PC-9 (cell line): ENCODE measurements at regions not wholly inside any gene's neighbourhood (a gene's known extent, or its start where the extent isn't known, plus 50 kb on each side); places are given as distances from the start of the nearest gene placed in this dataset.

Source experiments
- BruUV-seq: library from RNA; stranded (reverse); fragments of 400-500 nt; replicated peaks from 2 replicates; lab custom pipeline; 2021; lab: Mats Ljungman, UMichigan
- CTCF ChIA-PET: fragments of 300-600 bp; sonication (Branson Sonifier 250); formaldehyde crosslinking; loops from one replicate; lab custom pipeline; 2022; ENCODE audit warnings: antibody characterized with exemption; lab: Charles Lee
- POLR2A ChIA-PET: fragments of 300-600 bp; sonication (Branson Sonifier 250); formaldehyde crosslinking; loops from one replicate; lab custom pipeline; 2022; ENCODE audit warnings: antibody characterized with exemption; ENCODE audit not compliant: unreplicated experiment; lab: Charles Lee
- DNase-seq, 2 experiments: peaks; one replicate each; pipeline versions ENCODE4 v3.0.0 to v3.0.0-alpha.2; 2015 to 2022; ENCODE audit warnings: mixed read lengths in 1 of 2
- H2AFZ ChIP-seq: fragments of 200-600 bp; sonication (generic); 2 replicates; pipeline ENCODE4 v1.8.1; 2017; ENCODE audit warnings: antibody characterized with exemption
- H3F3A ChIP-seq: fragments of 200-600 bp; sonication (generic); 2 replicates; pipeline ENCODE4 v1.8.1; 2017; ENCODE audit warnings: antibody characterized with exemption, mild to moderate bottlenecking, low read depth; ENCODE audit not compliant: insufficient read depth
- H3K27ac ChIP-seq: fragments of 200-600 bp; sonication (generic); 2 replicates; pipeline ENCODE4 v1.6.1; 2016; ENCODE audit warnings: mixed run types
- H3K27me3 ChIP-seq: fragments of 200-600 bp; sonication (generic); 2 replicates; pipeline ENCODE4 v1.6.1; 2016; ENCODE audit warnings: low read depth, mixed run types; ENCODE audit not compliant: insufficient read depth
- H3K36me3 ChIP-seq: fragments of 200-600 bp; sonication (generic); 2 replicates; pipeline ENCODE4 v1.6.1; 2016; ENCODE audit warnings: low read depth, mixed run types
- H3K4me1 ChIP-seq: fragments of 200-600 bp; sonication (generic); replicated peaks from 2 replicates; pipeline ENCODE4 v1.6.1; 2016; ENCODE audit warnings: mixed run types; ENCODE audit not compliant: insufficient read depth
- H3K4me2 ChIP-seq: fragments of 200-600 bp; sonication (generic); 2 replicates; pipeline ENCODE4 v1.6.1; 2017; ENCODE audit warnings: mixed run types
- H3K4me3 ChIP-seq: fragments of 200-600 bp; sonication (generic); 2 replicates; pipeline ENCODE4 v1.6.1; 2016; ENCODE audit warnings: mixed run types
- H3K79me2 ChIP-seq: fragments of 200-600 bp; sonication (generic); 2 replicates; pipeline ENCODE4 v1.6.1; 2017; ENCODE audit warnings: low read depth, mixed run types
- H3K9me2 ChIP-seq: fragments of 200-600 bp; sonication (generic); 2 replicates; pipeline ENCODE4 v1.8.1; 2017; ENCODE audit warnings: mild to moderate bottlenecking; ENCODE audit not compliant: insufficient read depth
- H3K9me3 ChIP-seq: fragments of 200-600 bp; sonication (generic); 2 replicates; pipeline ENCODE4 v1.8.1; 2016; ENCODE audit warnings: low read depth; ENCODE audit not compliant: insufficient read depth
- H4K20me1 ChIP-seq: fragments of 200-600 bp; sonication (generic); 2 replicates; pipeline ENCODE4 v1.8.1; 2017; ENCODE audit not compliant: insufficient read depth
- EZH2 ChIP-seq: fragments of 200-600 bp; sonication (generic); IDR thresholded peaks from 2 replicates; pipeline ENCODE4 v1.8.0; 2017; ENCODE audit warnings: antibody characterized with exemption, low read depth
- intact Hi-C: fragments of 100-400 bp; cut with micrococcal nuclease; formaldehyde crosslinking; loops from one replicate; pipeline ENCODE4 v1.10.0; 2022; ENCODE audit not compliant: unreplicated experiment
- TF ChIP-seq, protein P1 (sequence below): fragments of 200-600 bp; sonication (generic); conservative IDR thresholded peaks from 2 replicates; pipeline ENCODE4 v1.6.1; 2017; ENCODE audit warnings: mixed run types, antibody characterized with exemption, mild to moderate bottlenecking, moderate library complexity

DNA sequence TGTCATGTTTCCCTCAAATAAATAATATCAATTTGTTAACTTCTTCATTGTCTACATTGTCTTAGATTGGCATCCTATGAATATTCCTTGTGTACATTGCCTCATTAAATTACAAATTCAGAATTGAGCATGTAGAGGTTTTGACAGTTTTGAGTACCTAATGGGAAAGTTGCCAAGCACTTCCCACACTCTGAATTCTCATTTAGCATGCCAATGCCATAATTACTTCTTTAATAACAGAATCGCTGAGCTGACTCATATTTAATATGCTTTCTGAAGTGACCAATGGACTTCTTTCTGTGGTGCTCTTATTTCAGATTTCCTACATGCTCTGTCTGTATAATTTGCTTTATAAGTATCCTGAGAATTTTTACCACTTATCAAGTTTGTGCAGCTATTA, 114.4 kb upstream of the NOL4 start:
- no peaks in the 10 kb centered on the region for H3K9me2 ChIP-seq
- H3K27me3 ChIP-seq, result no peaks in the 10 kb centered on the region
- no peak overlapping the region for H2AFZ ChIP-seq
- H3K79me2 ChIP-seq, result no peaks in the 10 kb centered on the region
- H4K20me1 ChIP-seq, result no peaks in the 10 kb centered on the region
- no peak for TF ChIP-seq EZH2
- TF ChIP-seq, protein P1, sequence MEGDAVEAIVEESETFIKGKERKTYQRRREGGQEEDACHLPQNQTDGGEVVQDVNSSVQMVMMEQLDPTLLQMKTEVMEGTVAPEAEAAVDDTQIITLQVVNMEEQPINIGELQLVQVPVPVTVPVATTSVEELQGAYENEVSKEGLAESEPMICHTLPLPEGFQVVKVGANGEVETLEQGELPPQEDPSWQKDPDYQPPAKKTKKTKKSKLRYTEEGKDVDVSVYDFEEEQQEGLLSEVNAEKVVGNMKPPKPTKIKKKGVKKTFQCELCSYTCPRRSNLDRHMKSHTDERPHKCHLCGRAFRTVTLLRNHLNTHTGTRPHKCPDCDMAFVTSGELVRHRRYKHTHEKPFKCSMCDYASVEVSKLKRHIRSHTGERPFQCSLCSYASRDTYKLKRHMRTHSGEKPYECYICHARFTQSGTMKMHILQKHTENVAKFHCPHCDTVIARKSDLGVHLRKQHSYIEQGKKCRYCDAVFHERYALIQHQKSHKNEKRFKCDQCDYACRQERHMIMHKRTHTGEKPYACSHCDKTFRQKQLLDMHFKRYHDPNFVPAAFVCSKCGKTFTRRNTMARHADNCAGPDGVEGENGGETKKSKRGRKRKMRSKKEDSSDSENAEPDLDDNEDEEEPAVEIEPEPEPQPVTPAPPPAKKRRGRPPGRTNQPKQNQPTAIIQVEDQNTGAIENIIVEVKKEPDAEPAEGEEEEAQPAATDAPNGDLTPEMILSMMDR, result no peak
- no peak overlapping the region for H3K4me2 ChIP-seq
- no peaks in the 10 kb centered on the region for H3K4me1 ChIP-seq
- H3K27ac ChIP-seq, result no peak overlapping the region
- intact Hi-C loops, result no loop called here
- H3K9me3 ChIP-seq, result no peaks in the 10 kb centered on the region
- H3K4me3 ChIP-seq, result no peak overlapping the region
- no peak for DNase-seq
- BruUV-seq, result no TSS peak
- CTCF ChIA-PET, result no interaction called here
- no peaks in the 10 kb centered on the region for H3F3A ChIP-seq
- POLR2A ChIA-PET, result no interaction called here
- no peaks in the 10 kb centered on the region for H3K36me3 ChIP-seq

DNA sequence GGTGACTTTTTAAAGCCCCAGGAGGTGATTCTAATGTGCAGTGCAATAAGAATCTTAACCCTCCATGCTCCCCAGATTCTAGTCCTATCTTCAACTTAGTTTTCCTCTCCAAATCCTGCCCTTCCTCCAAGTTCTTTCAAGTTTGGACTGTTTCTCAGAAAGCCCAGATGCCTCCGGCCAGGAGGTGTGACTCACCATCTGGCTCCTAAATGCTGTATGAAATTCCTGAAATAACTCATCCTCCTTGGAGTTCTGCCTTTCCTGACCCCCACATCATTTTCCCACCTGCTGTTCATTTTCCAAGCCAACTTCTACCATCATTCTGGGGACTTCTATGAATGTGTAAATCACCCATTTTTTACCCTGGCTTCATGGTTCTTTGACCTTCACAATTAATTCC, 118.2 kb upstream of the NOL4 start:
- ChIA-PET POLR2A (no interaction called here), CTCF (no interaction called here)
- BruUV-seq, result no TSS peak
- no peak overlapping the region for H3K27ac ChIP-seq
- H3K4me3 ChIP-seq, result no peak overlapping the region
- no peaks in the 10 kb centered on the region for H3K4me1 ChIP-seq
- no peaks in the 10 kb centered on the region for H3K9me2 ChIP-seq
- no peaks in the 10 kb centered on the region for H3F3A ChIP-seq
- no peaks in the 10 kb centered on the region for H3K79me2 ChIP-seq
- intact Hi-C loops, result no loop called here
- no peak overlapping the region for H2AFZ ChIP-seq
- H3K27me3 ChIP-seq, result no peaks in the 10 kb centered on the region
- TF ChIP-seq, protein P1, result no peak
- TF ChIP-seq EZH2, result no peak
- H3K4me2 ChIP-seq, result no peak overlapping the region
- H3K9me3 ChIP-seq, result no peaks in the 10 kb centered on the region
- H4K20me1 ChIP-seq, result no peaks in the 10 kb centered on the region
- H3K36me3 ChIP-seq, result no peaks in the 10 kb centered on the region
- DNase-seq, result no peak

DNA sequence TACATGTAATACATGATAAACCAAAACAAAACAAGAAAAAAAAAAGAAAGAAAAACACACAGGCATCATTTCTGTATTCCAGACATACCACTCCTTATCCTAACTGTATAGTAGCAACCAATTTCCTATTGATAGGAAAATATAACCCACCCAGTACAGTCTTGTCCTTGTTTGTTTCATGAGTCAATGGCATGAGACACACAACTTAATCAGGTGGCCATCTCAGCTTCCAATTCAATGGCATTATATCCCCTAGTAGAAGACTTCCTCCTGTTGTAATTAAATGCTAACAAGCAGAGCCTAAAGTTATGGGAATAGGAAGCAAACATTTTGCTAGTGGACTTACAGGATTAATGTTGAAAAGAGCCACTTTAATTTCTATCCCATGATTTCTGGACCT, 121.0 kb upstream of the NOL4 start:
- H3K79me2 ChIP-seq, result no peaks in the 10 kb centered on the region
- no peaks in the 10 kb centered on the region for H3K9me2 ChIP-seq
- BruUV-seq, result no TSS peak
- no peaks in the 10 kb centered on the region for H3K4me1 ChIP-seq
- H4K20me1 ChIP-seq, result no peaks in the 10 kb centered on the region
- H2AFZ ChIP-seq, result no peak overlapping the region
- H3K4me2 ChIP-seq, result no peak overlapping the region
- no peaks in the 10 kb centered on the region for H3K27me3 ChIP-seq
- CTCF ChIA-PET, result no interaction called here
- no peak for DNase-seq
- POLR2A ChIA-PET, result no interaction called here
- H3K4me3 ChIP-seq, result no peak overlapping the region
- H3K36me3 ChIP-seq, result no peaks in the 10 kb centered on the region
- no peak overlapping the region for H3K27ac ChIP-seq
- H3F3A ChIP-seq, result no peaks in the 10 kb centered on the region
- intact Hi-C loops, result no loop called here
- no peaks in the 10 kb centered on the region for H3K9me3 ChIP-seq
- TF ChIP-seq EZH2, result no peak
- TF ChIP-seq, protein P1, result no peak
